Motor neuron (in vitro differentiated cells): ENCODE measurements at regions not wholly inside any gene's neighbourhood (a gene's known extent, or its start where the extent isn't known, plus 50 kb on each side); places are given as distances from the start of the nearest gene placed in this dataset.

Experiments
- ATAC-seq, 8 experiments: fragments of 200-7000 bp; cut with Tn5 transposase; replicated peaks in 6 of 8; 2 replicates each; pipeline ENCODE4 v1.8.0; 2021; ENCODE audit warnings: mild to moderate bottlenecking in 8 of 8, moderate library complexity in 8 of 8
- H3K27ac ChIP-seq, 2 donors: fragments of 250-450 bp; sonication (Bioruptor Pico); 2 replicates each; pipeline ENCODE4 v1.9.0; 2021; ENCODE audit warnings: antibody characterized with exemption in 2 of 2, mild to moderate bottlenecking in 2 of 2, moderate library complexity in 1 of 2
- H3K4me1 ChIP-seq, 2 donors: fragments of 250-450 bp; sonication (Bioruptor Pico); replicated peaks in 1 of 2; 2 replicates each; pipeline ENCODE4 v1.6.1; 2021; ENCODE audit warnings: antibody characterized with exemption in 2 of 2, mild to moderate bottlenecking in 2 of 2, moderate library complexity in 1 of 2
- H3K4me3 ChIP-seq, 5 donors: fragments of 250-450 bp; sonication (Bioruptor Pico); 2 replicates each; pipeline ENCODE4 v1.9.0; 2021; ENCODE audit warnings: antibody characterized with exemption in 5 of 5, mild to moderate bottlenecking in 5 of 5, moderate library complexity in 4 of 5
- WGBS, 10 experiments: fragments of 450-650 bp; shearing (Covaris generic); methylation state at CpG; one replicate each; pipeline ENCODE4 v1.0.0; 2022; 5-methylcytosine and 5-hydroxymethylcytosine counted together
- in situ Hi-C, 9 experiments: fragments of 400-800 bp; cut with MboI; loops; one replicate each; pipeline ENCODE4 v1.15.0; 2021; ENCODE audit warnings: low sequenced_read_pairs in 9 of 9, low pct_unique_long_range_greater_than_20kb in 2 of 9; ENCODE audit not compliant: unreplicated experiment in 9 of 9

- Histone ChIP-seq H3K27ac (no peak overlapping the region), H3K4me3 (no peak overlapping the region), H3K4me1 (no peaks in the 10 kb centered on the region)
- in situ Hi-C loops: no loop called here
- ATAC-seq: peak in 1 of 8 experiments; percentile 38
Measured at GRCh38 chr13:86098511-86098910, 299.3 kb upstream of the SLITRK6 start.

GRCh38 chr13:86095351-86095750, 296.1 kb upstream of the SLITRK6 start:
- no peak for ATAC-seq
- 9 to 100% (median 76%) methylated on average over 2 to 3 of the region's 3 CpGs for WGBS, 10 experiments
- H3K27ac ChIP-seq: no peak overlapping the region
- H3K4me3 ChIP-seq: no peak overlapping the region
- in situ Hi-C loops: no loop called here
- H3K4me1 ChIP-seq: no peaks in the 10 kb centered on the region

GRCh38 chr13:86090181-86090580, 291.0 kb upstream of the SLITRK6 start:
- 0 to 100% (median 28%) methylated on average over 1 to 2 of the region's 2 CpGs; no CpG with 5 or more reads in 2 of the 10 experiments for WGBS, 10 experiments
- H3K4me1 ChIP-seq: peaks cover 0 to 9% of the 10 kb centered on the region in 2 donors
- ATAC-seq: no peak

GRCh38 chr13:86087244-86087643, 288.0 kb upstream of the SLITRK6 start:
- Histone ChIP-seq H3K4me3 (no peak overlapping the region), H3K4me1 (peaks cover 0 to 9% of the 10 kb centered on the region in 2 donors), H3K27ac (no peak overlapping the region)
- ATAC-seq: peak in 5 of 8 experiments; percentile 47 to 65 (median 54)
- in situ Hi-C loops: no loop called here

More at GRCh38 chr13:86090181-86090580, 291.0 kb upstream of the SLITRK6 start:
- in situ Hi-C loops: no loop called here
- Histone ChIP-seq H3K4me3 (no peak overlapping the region), H3K27ac (no peak overlapping the region)

DNA sequence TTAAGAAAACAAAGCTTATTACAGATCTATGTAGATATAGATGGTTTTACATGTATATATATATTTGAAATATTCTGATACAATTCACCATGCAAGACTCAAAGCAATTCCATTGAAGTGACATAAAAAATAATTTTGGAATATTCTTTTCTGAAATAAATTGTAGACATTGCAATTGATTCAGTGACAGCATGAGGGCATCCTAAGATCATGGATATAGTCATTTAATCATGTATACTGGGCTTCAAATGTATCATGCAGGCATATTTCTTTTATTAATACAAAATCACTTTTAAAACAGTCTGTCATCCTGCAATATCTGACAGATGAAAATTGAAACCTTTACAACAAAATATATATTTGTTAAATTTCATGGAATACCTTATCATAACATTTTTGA, 286.7 kb upstream of the SLITRK6 start:
- peaks cover 0 to 9% of the 10 kb centered on the region in 2 donors for H3K4me1 ChIP-seq
- no peak overlapping the region for H3K4me3 ChIP-seq
- in situ Hi-C loops: no loop called here
- no peak overlapping the region for H3K27ac ChIP-seq
- no peak for ATAC-seq

- H3K4me3 ChIP-seq: no peak overlapping the region
- ATAC-seq: no peak
- peaks cover 0 to 2% of the 10 kb centered on the region in 2 donors for H3K4me1 ChIP-seq
- H3K27ac ChIP-seq: no peak overlapping the region
- in situ Hi-C loops: no loop called here
Measured at GRCh38 chr13:86082121-86082520, 282.9 kb upstream of the SLITRK6 start.

DNA sequence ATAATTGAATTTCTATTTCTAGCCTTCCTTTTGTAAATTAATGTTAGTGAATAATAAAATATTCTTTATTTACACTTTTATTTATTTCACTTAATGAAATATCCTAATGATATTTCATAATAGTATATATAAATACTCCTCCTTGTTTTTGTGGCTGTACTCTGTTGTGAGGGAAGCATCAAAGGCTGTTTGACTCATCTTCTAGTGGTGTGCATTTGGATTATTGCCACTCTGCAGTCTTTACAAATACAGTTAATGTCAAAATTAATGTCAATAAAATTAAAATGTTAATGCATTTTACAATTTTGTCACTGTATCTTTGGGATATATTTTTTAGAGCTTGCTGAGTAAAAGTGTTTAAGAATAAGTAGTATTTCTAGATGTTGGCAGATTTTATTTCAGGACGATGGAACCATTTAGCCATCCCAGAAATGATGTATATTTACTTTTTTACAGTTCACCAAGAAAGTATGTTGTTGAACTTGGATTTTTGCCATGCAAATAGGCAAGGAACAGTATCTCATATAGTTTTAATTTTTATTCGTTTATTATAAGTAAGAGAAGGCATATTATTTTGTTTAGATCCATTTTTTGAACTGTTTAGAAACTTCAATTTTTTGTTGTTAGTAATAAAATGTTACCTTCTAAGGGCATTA, 281.2 kb upstream of the SLITRK6 start:
- no peak overlapping the region for H3K27ac ChIP-seq
- in situ Hi-C loops: no loop called here
- WGBS, 10 experiments: 0 to 100% (median 82%) methylated on average over 1 to 2 of the region's 2 CpGs
- H3K4me3 ChIP-seq: no peak overlapping the region
- no peaks in the 10 kb centered on the region for H3K4me1 ChIP-seq
- no peak for ATAC-seq

DNA sequence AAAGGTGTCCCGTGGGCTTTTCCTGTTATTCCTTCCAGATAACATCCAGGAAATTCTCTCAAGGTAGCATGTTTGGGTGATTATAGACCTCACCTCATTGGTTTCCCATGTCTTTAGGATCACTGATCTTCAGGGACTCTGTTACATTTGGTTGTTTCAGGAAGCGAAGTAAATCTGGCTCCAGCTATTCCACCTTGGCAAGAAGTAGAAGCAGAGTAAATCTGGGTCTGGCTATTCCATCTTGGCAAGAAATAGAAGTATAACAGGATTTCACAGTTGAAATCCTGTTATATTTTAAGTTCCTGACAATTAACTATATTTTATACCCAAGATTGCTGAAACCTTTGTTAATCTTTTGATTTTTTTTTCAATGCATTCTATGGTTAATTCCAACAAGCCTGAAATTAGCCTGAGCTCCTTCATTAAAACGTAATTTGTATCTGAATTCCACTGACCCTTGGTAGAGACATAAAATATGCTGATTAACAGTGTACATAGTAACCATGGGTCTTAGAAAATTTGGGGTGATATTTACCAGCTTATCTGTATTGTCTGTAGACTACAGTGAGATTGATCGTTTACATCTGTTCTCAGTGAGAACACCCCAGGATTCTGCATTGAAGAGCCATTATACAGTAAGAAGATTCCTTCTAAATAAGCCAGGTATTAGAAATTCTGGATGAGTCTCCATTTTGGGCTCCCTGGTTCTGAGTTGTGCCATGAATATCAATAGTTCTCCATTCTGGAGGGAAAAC, 267.6 kb upstream of the SLITRK6 start:
- Histone ChIP-seq H3K4me1 (no peaks in the 10 kb centered on the region), H3K27ac (no peak overlapping the region), H3K4me3 (no peak overlapping the region)
- no peak for ATAC-seq
- 2 to 100% (median 75%) methylated on average over 2 to 4 of the region's 4 CpGs; no CpG with 5 or more reads in 1 of the 10 experiments for WGBS, 10 experiments
- in situ Hi-C loops: no loop called here

DNA sequence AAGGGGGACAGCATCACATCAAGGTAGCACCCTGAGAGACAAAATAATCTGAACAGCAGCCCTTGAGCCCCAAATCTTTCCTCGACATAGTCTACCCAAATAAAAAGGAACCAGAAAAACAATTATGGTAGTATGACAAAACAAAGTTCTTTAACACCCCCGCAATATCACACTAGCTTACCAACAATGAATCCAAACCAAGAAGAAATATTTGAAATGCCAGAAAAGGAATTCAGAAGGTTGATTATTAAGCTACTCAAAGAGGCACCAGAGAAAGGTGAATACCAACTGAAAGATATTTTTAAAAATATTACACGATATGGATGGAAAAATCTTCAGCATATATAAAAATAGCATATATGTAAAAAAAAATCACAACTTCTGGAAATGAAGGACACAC, 252.9 kb upstream of the SLITRK6 start:
- Histone ChIP-seq H3K4me1 (no peaks in the 10 kb centered on the region), H3K27ac (no peak overlapping the region), H3K4me3 (no peak overlapping the region)
- in situ Hi-C loops: no loop called here
- 4 to 100% (median 89%) methylated on average over 1 to 3 of the region's 3 CpGs for whole genome bisulfite sequencing, 10 experiments
- no peak for ATAC-seq

DNA sequence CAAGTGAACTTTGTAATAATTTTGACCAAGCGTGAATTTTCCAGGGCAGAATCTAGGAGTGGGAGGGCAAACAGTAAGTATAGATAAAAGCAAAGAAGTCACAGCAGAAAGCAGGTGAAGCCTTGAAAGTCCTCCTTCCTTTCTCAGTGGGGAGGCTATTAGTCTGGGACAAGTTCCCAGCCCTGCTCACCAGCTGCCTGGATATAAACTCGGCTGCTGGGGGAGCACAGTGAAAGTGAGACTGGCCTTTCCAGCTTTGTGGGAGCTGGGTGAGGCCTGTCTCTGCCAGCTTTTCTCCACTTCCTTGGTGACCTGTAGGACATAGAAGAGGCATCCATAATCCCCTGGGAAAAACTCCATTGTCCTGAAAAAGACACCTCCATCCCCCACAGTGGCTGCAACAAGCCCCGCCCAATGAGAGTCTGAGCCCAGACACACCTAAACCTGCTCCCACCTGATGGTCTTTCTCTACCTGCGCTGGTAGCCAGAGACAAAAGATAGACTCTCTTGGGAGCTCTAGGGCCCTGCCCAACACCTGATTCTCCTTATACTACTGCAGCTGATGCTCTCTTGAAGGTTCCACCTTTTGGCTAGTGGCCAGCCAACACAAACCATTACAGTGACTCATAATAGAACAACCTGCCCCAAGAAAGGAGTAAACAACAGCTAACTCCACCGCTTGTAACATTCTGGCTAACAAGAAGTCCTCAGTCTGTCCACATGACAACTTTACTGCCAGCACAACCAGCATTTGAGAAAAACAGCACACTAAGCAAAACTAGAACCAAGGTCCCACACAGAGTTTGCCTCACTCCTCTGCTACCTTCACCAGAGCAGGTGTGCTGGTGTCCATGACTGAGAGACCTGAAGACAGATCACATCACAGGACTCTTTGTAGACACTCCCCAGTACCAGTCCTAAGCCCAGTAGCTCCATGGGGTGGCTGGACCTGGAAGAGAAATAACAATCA, 252.2 kb upstream of the SLITRK6 start:
- H3K4me3 ChIP-seq: no peak overlapping the region
- H3K4me1 ChIP-seq: no peaks in the 10 kb centered on the region
- no peak for ATAC-seq
- WGBS, 10 experiments: 0 to 100% (median 88%) methylated on average over 1 to 4 of the region's 5 CpGs; no CpG with 5 or more reads in 2 of the 10 experiments
- no peak overlapping the region for H3K27ac ChIP-seq
- in situ Hi-C loops: no loop called here

GRCh38 chr13:86038490-86038889, 239.3 kb upstream of the SLITRK6 start:
- Histone ChIP-seq H3K27ac (no peak overlapping the region), H3K4me1 (peaks cover 0 to 10% of the 10 kb centered on the region in 2 donors), H3K4me3 (no peak overlapping the region)
- in situ Hi-C loops: no loop called here
- WGBS, 10 experiments: 3 to 100% (median 92%) methylated on average over 1 to 3 of the region's 3 CpGs
- ATAC-seq: no peak

DNA sequence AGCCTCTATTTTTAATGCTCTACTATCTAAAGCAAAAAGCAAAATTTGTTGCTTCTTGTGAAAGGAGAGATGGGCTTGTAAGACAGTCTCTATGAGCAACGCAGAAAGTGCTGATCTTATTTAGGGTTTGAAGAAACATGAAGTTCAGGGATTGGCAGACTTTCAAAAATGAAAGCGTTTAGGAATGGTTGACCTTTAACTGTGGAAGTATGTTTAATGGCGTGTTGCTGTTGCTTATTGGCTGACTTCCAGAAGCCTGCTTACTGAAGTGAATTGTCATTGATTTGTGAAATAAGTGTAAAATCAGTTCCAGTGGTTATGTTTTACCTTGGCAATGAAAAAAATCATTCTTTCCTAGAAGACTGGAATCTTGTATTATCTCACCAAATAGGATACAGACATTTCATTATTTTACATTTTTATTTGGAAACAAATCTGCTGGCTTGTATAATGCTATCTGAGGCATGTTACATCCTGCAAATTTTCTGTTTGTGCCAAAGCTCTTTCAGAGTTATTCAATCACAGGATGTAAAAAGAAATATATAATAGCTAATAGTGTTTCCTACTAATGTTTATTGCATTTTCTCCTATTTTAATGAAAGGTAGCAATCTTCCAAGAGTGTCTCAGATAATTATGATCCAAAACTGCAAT, 221.3 kb upstream of the SLITRK6 start:
- no peak overlapping the region for H3K4me3 ChIP-seq
- no peaks in the 10 kb centered on the region for H3K4me1 ChIP-seq
- H3K27ac ChIP-seq: no peak overlapping the region
- WGBS, 10 experiments: 0 to 93% (median 63%) methylated on average over 1 to 3 of the region's 3 CpGs
- ATAC-seq: peak in 1 of 8 experiments; percentile 45
- in situ Hi-C loops: no loop called here

DNA sequence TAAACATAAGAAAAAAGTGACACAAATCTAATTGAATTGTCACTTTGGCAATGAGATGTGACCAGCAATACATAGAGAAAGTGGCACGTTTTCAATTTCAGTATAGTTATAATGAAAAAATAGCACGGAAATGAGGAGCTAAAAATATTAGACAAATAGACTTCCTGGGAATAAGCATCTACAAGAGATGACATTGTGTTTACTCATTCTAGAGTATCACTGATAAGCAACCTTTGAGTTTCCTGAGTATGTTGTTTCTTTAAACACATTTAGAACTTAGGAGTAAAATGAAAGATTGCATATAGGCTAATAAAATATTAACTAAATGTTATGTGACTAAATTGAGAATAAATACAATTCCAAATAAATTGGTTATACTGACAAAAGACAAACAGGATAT, 207.1 kb upstream of the SLITRK6 start:
- no peak overlapping the region for H3K27ac ChIP-seq
- ATAC-seq: no peak
- 5 to 100% (median 91%) methylated on average over 1 to 2 of the region's 2 CpGs for WGBS, 10 experiments
- in situ Hi-C loops: no loop called here
- peaks cover 0 to 3% of the 10 kb centered on the region in 2 donors for H3K4me1 ChIP-seq
- H3K4me3 ChIP-seq: no peak overlapping the region
